Left cardiac atrium (tissue), 4 donors: ENCODE measurements at regions not wholly inside any gene's neighbourhood (a gene's known extent, or its start where the extent isn't known, plus 50 kb on each side); places are given as distances from the start of the nearest gene placed in this dataset.
A peak's percentile ranks its signal among the peaks of the same experiment; 100 is the strongest.
"Not testable (repeated sequence)": the region's sequence is repeated elsewhere in the genome, so short reads cannot be mapped to it uniquely, and the experiment has no call there.

Experiments
- ATAC-seq, 2 donors: fragments of 200-7000 bp; cut with Tn5 transposase; one replicate each; pipeline ENCODE4 v1.9.1; 2020; ENCODE audit warnings: mild to moderate bottlenecking in 2 of 2, moderate library complexity in 2 of 2
- DNase-seq: peaks from one replicate; pipeline ENCODE4 v3.0.0-alpha.2; 2020
- intact Hi-C, 2 donors: fragments of 100-400 bp; cut with DNase I; formaldehyde crosslinking; loops; one replicate each; pipeline versions ENCODE4 v1.14.1 to v1.15.1; 2022 to 2023
- donor health status: DM: no; HTN: yes; CAD: no.
- donor health status: DM: no; HTN: yes; CAD: no; lungs with severe emphysema.
- donor health status: DM: yes; HTN: yes; CAD: no.
- donor health status: Dilated cardiomyopathy.

- DNase-seq, result no peak
- intact Hi-C loops, result no loop called here
- ATAC-seq, result no peak
Observed at GRCh38 chr14:106235356-106236159, 709.2 kb downstream of the TMEM121 start.

DNA sequence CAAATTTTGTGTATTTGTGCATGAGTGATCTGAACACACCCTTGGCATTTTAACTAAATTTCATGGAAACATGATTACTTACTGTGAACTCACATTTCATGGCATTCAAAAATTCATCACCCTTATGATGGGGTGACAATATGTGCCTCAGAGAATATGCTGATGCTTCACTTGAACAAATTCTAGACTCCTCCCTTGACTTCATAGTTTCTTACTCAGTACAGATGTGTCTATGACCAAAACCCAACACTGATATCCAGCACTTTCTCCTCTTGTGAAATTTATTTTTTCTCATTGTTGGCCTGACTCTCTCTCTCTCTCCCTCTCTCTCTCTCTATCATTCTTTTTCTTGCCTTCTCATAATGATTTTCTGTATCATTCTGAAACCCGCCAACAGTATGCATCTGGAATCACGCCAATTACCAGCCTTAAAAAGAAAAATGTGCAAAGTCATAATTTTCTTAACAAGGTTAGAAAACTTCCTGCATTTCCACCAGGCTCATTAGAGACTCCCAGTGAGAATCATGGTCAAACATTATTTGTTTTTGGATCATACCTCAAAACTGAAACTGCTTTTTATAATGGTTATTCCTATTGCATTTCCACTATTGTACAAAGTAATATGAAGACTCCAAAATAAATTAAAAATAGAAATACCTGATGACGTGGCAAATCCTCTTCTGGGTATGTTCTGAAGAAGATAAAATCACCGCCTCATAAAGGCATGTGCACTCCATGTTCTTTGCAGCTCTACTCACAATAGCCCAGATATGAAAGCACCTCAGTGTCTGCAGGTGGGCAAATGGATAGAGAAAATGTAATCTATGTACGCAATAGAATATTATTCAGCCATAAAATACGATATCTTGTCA is 722.2 kb downstream of the TMEM121 start:
- ATAC-seq (no peak), DNase-seq (no peak)
- intact Hi-C loops, result no loop called here

- DNase-seq, intact Hi-C loops, ATAC-seq: not testable (repeated sequence)
Observed at GRCh38 chr14:106253995-106254394, 727.6 kb downstream of the TMEM121 start.

- ATAC-seq, intact Hi-C loops: not testable (repeated sequence)
- peak; percentile 51 for DNase-seq
Observed at GRCh38 chr14:106257569-106257994, 731.2 kb downstream of the TMEM121 start.

GRCh38 chr14:106268013-106268727 is 741.8 kb downstream of the TMEM121 start:
- ATAC-seq, result no peak
- DNase-seq, result no peak
- intact Hi-C loops, result no loop called here

- ATAC-seq (no peak), DNase-seq (no peak)
- intact Hi-C loops, result no loop called here
Observed at GRCh38 chr14:106269029-106269428, 742.6 kb downstream of the TMEM121 start.

- intact Hi-C loops, result no loop called here
- DNase-seq, result no peak
- ATAC-seq, result no peak
Observed at GRCh38 chr14:106269451-106270204, 743.2 kb downstream of the TMEM121 start.

- DNase-seq, ATAC-seq, intact Hi-C loops: not testable (repeated sequence)
Observed at GRCh38 chr14:106270476-106271121, 744.2 kb downstream of the TMEM121 start.

DNA sequence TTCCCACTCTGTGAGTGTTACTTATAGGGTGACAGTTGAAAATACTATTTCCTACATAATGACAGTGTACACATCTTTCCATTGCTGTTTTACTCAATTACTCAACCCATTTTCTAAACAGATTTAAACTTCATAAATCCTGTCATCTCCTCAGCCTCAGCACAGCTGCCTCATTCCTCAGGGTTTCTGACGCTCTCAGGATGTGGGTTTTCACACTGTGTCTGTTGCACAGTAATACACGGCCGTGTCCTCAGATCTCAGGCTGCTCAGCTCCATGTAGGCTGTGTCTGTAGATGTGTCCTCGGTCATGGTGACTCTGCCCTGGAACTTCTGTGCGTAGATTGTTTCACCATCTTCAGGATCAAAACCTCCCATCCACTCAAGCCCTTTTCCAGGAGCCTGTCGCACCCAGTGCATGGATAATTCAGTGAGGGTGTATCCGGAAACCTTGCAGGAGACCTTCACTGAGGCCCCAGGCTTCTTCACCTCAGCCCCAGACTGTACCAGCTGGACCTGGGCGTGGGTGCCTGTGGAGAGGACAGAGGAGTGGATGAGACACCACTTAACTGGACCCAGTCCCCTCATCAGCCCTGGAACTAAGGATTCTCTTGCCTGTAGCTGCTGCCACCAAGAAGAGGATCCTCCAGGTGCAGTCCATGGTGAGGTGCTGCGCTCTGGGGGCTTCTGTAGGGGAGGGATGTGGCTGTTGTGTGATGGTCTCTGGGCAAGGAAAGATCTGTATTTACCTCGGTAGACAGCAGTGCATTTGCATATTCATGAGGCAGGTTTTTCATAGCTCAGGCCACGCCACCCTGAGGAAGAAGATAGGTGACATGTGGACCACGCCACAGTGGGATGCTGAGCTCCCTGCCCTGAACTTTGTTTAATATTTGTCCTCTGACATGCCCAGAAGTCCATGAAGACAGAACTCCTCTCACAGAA is 750.2 kb downstream of the TMEM121 start:
- ATAC-seq, result no peak
- DNase-seq, result no peak
- intact Hi-C loops, result no loop called here

DNA sequence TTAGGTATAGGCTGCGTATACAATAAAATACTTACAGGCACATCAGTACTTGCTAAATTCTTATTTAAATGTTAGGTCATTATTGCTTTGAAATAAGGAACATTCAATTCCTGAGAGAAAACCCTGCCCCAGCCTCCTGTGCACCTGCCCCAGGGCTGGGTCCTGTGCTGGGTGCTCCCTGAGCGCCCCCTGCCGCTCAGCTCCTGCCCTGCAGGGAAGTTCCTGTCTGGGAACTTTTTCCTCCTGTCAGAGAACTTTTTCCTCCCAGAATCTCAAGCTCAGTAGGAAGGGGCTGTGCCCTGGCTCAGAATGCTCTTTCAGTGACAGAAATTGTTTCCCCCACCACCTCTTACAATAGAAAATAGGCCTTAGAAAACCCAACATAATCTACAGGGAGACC is 751.1 kb downstream of the TMEM121 start:
- intact Hi-C loops, result no loop called here
- no peak for ATAC-seq
- no peak for DNase-seq

DNA sequence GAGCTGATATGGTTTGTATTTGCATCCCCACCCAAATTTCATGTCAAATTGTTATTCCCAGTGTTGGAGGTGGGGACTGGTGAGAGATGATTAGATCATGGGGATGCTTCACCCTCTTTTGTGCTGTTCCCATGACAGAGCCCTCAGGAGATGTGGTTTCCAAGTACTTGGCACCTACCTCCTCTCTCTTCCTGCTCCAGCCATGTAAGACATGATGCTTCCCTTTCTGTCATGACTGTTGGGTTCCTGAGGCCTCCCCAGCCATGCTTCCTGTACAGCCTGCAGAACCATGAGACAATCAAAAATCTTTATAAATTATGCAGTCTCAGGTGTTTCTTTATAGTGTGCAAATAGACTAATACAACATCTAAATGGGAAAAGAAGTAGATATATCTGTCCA is 754.5 kb downstream of the TMEM121 start:
- ATAC-seq (no peak), DNase-seq (no peak)
- intact Hi-C loops, result no loop called here

- intact Hi-C loops, result no loop called here
- DNase-seq (no peak), ATAC-seq (no peak)
Observed at GRCh38 chr14:106286697-106287290, 760.4 kb downstream of the TMEM121 start.

DNA sequence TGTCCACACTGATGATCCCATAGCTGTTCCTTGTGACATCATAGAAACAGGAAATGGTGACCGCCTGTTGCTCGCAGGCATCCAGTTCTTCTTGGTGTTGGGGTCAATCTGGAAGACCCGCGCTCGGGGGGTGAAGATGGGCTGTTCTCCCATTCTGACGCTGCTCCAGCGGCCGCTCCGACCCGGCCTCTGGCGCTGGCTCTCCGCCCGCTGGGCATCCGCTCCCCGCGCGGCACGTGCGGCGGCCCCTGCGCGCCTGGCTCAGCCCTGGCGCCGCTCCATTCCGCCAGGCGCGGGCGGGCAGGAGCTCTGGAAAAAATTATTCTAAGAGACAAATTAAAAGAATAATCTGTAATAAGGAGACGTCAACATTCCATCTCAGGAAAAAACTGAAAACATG is 761.1 kb downstream of the TMEM121 start:
- DNase-seq (no peak), ATAC-seq (no peak)
- intact Hi-C loops, result no loop called here

DNA sequence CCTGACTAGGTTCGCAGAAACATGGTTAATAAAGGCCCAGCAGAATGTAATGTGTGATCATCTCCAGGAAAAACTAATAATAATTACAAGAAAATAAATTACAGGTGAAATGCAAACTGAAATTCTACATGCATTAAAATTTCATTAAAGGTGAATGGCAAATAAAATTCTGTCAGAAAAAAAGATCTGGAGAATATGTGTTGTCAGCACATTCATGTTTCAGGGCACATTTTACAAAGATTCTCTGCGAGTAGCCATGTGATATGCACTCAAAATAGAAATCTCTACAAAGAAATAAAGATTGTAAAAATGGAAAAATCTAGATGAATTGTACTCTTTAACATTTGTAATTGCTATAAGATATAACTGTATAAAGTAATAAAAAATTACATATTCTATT is 765.2 kb downstream of the TMEM121 start:
- ATAC-seq (no peak), DNase-seq (no peak)
- intact Hi-C loops, result no loop called here

DNA sequence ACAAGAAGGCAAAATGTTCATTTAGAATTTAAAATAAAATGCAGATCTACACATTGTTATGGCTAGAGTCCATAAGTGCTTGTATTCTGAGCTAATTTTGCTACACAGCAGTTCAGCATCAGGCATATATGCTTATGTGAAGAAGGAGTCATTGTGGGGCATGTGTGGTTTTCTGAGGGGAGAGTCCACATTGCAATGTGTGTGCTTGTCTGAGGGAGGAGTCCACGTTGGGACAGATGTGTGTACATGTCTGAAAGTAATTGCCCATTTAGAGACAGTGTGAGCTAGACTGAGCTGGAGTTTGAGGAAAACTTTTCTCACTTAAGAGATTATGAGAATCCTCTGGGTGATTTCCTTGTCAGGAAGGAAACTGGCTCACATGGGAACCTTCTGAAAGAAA is 767.9 kb downstream of the TMEM121 start:
- intact Hi-C loops, result no loop called here
- ATAC-seq (no peak), DNase-seq (no peak)

- intact Hi-C loops, DNase-seq, ATAC-seq: not testable (repeated sequence)
Observed at GRCh38 chr14:106300951-106301510, 774.6 kb downstream of the TMEM121 start.

GRCh38 chr14:106301609-106302008 is 775.2 kb downstream of the TMEM121 start:
- ATAC-seq, intact Hi-C loops, DNase-seq: not testable (repeated sequence)
